GM23338 (cell line): ENCODE measurements at regions not wholly inside any gene's neighbourhood (a gene's known extent, or its start where the extent isn't known, plus 50 kb on each side); places are given as distances from the start of the nearest gene placed in this dataset.

Source experiments
- CREB1 ChIP-seq: fragments of 250-450 bp; sonication (Bioruptor Pico); IDR thresholded peaks from 2 replicates; pipeline ENCODE4 v1.5.0; 2020; ENCODE audit warnings: low read depth, mild to moderate bottlenecking, moderate library complexity
- EZH2 ChIP-seq: fragments of 200-600 bp; sonication (generic); IDR thresholded peaks from one replicate; pipeline ENCODE4 v1.8.0; 2017; ENCODE audit warnings: antibody characterized with exemption, mild to moderate bottlenecking, low read depth; ENCODE audit not compliant: unreplicated experiment
- EZH2phosphoT487 ChIP-seq: fragments of 200-600 bp; sonication (generic); IDR thresholded peaks from one replicate; pipeline ENCODE4 v1.8.1; 2018; ENCODE audit warnings: antibody characterized with exemption; ENCODE audit not compliant: unreplicated experiment
- JUNB ChIP-seq: IDR thresholded peaks from one replicate; pipeline ENCODE4 v1.6.1; 2016; ENCODE audit warnings: antibody characterized with exemption; ENCODE audit not compliant: unreplicated experiment
- NANOG ChIP-seq: IDR thresholded peaks from 2 replicates; pipeline ENCODE4 v1.6.1; 2016; ENCODE audit warnings: antibody characterized with exemption, borderline replicate concordance
- POLR2AphosphoS5 ChIP-seq: IDR thresholded peaks from 2 replicates; pipeline ENCODE4 v1.6.1; 2016; ENCODE audit warnings: antibody characterized with exemption, low read depth
- STAT1 ChIP-seq: IDR thresholded peaks from one replicate; pipeline ENCODE4 v1.6.1; 2016; ENCODE audit warnings: antibody characterized with exemption; ENCODE audit not compliant: unreplicated experiment
- ZNF114 ChIP-seq: fragments of 250-450 bp; sonication (Bioruptor Pico); IDR thresholded peaks from 2 replicates; pipeline ENCODE4 v1.5.0; 2020; ENCODE audit warnings: mild to moderate bottlenecking, moderate library complexity
- ZNF331 ChIP-seq: fragments of 250-450 bp; sonication (Bioruptor Pico); IDR thresholded peaks from 2 replicates; pipeline ENCODE4 v1.5.0; 2020; ENCODE audit warnings: low read depth, mild to moderate bottlenecking, moderate library complexity
- TF ChIP-seq, protein P1 (sequence below), 2 experiments: fragments of 200-600 bp in 1 of 2; sonication (generic) in 1 of 2; conservative IDR thresholded peaks; 2 replicates each; pipeline versions ENCODE4 v1.5.1 to v1.6.1; 2016 to 2017; ENCODE audit warnings: antibody characterized with exemption in 2 of 2, low read depth in 2 of 2, mild to moderate bottlenecking in 2 of 2, moderate library complexity in 1 of 2

DNA sequence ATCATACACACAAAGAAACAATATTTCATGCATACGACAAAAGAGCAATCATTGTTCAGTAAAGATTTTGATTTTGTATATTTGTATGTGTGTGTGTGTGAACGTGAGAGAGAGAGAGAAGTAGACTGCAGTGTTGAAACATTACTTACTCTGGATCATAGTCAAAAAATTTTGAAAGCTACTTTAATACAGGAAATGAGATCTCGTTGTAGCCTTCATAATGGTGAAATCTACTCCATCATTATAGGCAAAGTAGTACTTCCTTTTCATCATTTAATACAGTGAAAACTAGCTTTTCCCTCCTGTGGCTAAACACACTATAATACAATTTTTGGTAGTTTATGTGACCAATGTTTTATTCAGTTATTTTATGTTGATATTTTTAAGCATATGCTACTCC, 1427.7 kb upstream of the C9orf72 start:
- TF ChIP-seq EZH2 (no peak), EZH2phosphoT487 (no peak), ZNF114 (CRISPR knock-in tag) (no peak), NANOG (no peak), POLR2AphosphoS5 (no peak), CREB1 (CRISPR knock-in tag) (no peak), STAT1 (no peak), ZNF331 (CRISPR knock-in tag) (no peak), JUNB (no peak)
- TF ChIP-seq, protein P1, sequence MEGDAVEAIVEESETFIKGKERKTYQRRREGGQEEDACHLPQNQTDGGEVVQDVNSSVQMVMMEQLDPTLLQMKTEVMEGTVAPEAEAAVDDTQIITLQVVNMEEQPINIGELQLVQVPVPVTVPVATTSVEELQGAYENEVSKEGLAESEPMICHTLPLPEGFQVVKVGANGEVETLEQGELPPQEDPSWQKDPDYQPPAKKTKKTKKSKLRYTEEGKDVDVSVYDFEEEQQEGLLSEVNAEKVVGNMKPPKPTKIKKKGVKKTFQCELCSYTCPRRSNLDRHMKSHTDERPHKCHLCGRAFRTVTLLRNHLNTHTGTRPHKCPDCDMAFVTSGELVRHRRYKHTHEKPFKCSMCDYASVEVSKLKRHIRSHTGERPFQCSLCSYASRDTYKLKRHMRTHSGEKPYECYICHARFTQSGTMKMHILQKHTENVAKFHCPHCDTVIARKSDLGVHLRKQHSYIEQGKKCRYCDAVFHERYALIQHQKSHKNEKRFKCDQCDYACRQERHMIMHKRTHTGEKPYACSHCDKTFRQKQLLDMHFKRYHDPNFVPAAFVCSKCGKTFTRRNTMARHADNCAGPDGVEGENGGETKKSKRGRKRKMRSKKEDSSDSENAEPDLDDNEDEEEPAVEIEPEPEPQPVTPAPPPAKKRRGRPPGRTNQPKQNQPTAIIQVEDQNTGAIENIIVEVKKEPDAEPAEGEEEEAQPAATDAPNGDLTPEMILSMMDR (conservative IDR thresholded peaks at IDR 0.05; ENCODE audit: low read depth in 2 of 2), result no peak
